GM21825 (cell line): ENCODE measurements at regions not wholly inside any gene's neighbourhood (a gene's known extent, or its start where the extent isn't known, plus 50 kb on each side); places are given as distances from the start of the nearest gene placed in this dataset.

Source experiments
- ATAC-seq: cut with Tn5 transposase; IDR thresholded peaks from one replicate; pipeline ENCODE4 v1.9.1; 2021; ENCODE audit warnings: mild to moderate bottlenecking, moderate library complexity; ENCODE audit not compliant: unreplicated experiment

- no peak for ATAC-seq
These were observed 715.1 kb downstream of the UQCRFS1 start for GRCh38 chr19:28497887-28498286.

GRCh38 chr19:28497137-28497536 is 715.8 kb downstream of the UQCRFS1 start:
- ATAC-seq, result no peak

GRCh38 chr19:28495046-28495445 is 717.9 kb downstream of the UQCRFS1 start:
- no peak for ATAC-seq

- no peak for ATAC-seq
These were observed 718.5 kb downstream of the UQCRFS1 start for GRCh38 chr19:28494461-28494860.

- no peak for ATAC-seq
These were observed 719.1 kb downstream of the UQCRFS1 start for GRCh38 chr19:28493884-28494283.

- ATAC-seq, result no peak
These were observed 720.3 kb downstream of the UQCRFS1 start for GRCh38 chr19:28492621-28493020.

GRCh38 chr19:28492201-28492600 is 720.8 kb downstream of the UQCRFS1 start:
- no peak for ATAC-seq

- no peak for ATAC-seq
These were observed 723.2 kb downstream of the UQCRFS1 start for GRCh38 chr19:28489776-28490175.

GRCh38 chr19:28489126-28489660 is 723.8 kb downstream of the UQCRFS1 start:
- no peak for ATAC-seq

- no peak for ATAC-seq
These were observed 725.0 kb downstream of the UQCRFS1 start for GRCh38 chr19:28487999-28488398.

- ATAC-seq, result no peak
These were observed 726.0 kb downstream of the UQCRFS1 start for GRCh38 chr19:28486926-28487325.

GRCh38 chr19:28486473-28486872 is 726.5 kb downstream of the UQCRFS1 start:
- ATAC-seq, result no peak

GRCh38 chr19:28485292-28485691 is 727.7 kb downstream of the UQCRFS1 start:
- ATAC-seq, result no peak

- no peak for ATAC-seq
These were observed 729.8 kb downstream of the UQCRFS1 start for GRCh38 chr19:28483197-28483596.

- no peak for ATAC-seq
These were observed 730.7 kb downstream of the UQCRFS1 start for GRCh38 chr19:28482221-28482620.

GRCh38 chr19:28481674-28482073 is 731.3 kb downstream of the UQCRFS1 start:
- ATAC-seq, result no peak

GRCh38 chr19:28475525-28475924 is 737.4 kb downstream of the UQCRFS1 start:
- no peak for ATAC-seq

- no peak for ATAC-seq
These were observed 740.1 kb downstream of the UQCRFS1 start for GRCh38 chr19:28472843-28473242.

- ATAC-seq, result no peak
These were observed 741.0 kb downstream of the UQCRFS1 start for GRCh38 chr19:28471731-28472510.

- ATAC-seq, result no peak
These were observed 743.4 kb downstream of the UQCRFS1 start for GRCh38 chr19:28469544-28469943.

- ATAC-seq, result no peak
These were observed 744.1 kb downstream of the UQCRFS1 start for GRCh38 chr19:28468701-28469459.
